ENCODE measurements at regions not wholly inside any gene's neighbourhood (a gene's known extent, or its start where the extent isn't known, plus 50 kb on each side); places are given as distances from the start of the nearest gene placed in this dataset.

GRCh38 chr5:121735618-121736017 is 116.1 kb upstream of the FTMT start:
- no peak overlapping the region for H3K4me3 ChIP-seq
- DNase-seq = no peak
- TF ChIP-seq POLR2A (IDR thresholded peaks at IDR 0.05) (no peak), CTCF (IDR thresholded peaks at IDR 0.05) (no peak)
- no peaks in the 10 kb centered on the region for H3K27me3 ChIP-seq
- no peaks in the 10 kb centered on the region for H3K36me3 ChIP-seq
- H3K27ac ChIP-seq = no peak overlapping the region
- H3K4me1 ChIP-seq = no peaks in the 10 kb centered on the region
- no peaks in the 10 kb centered on the region for H3K9me3 ChIP-seq

- Histone ChIP-seq H3K9me3 (no peaks in the 10 kb centered on the region), H3K27me3 (no peaks in the 10 kb centered on the region), H3K4me3 (no peak overlapping the region), H3K27ac (no peak overlapping the region), H3K4me1 (no peaks in the 10 kb centered on the region), H3K36me3 (no peaks in the 10 kb centered on the region)
- no peak for DNase-seq
- TF ChIP-seq CTCF (IDR thresholded peaks at IDR 0.05) = no peak
- TF ChIP-seq POLR2A (IDR thresholded peaks at IDR 0.05) = no peak
Observed at GRCh38 chr5:121737120-121737519, 114.6 kb upstream of the FTMT start.

- TF ChIP-seq POLR2A (IDR thresholded peaks at IDR 0.05) (no peak), CTCF (IDR thresholded peaks at IDR 0.05) (no peak)
- DNase-seq = no peak
- H3K27ac ChIP-seq = no peak overlapping the region
Observed at GRCh38 chr5:121741156-121741555, 110.5 kb upstream of the FTMT start.

GRCh38 chr5:121744577-121744976 is 107.1 kb upstream of the FTMT start:
- Histone ChIP-seq H3K4me1 (no peaks in the 10 kb centered on the region), H3K4me3 (no peak overlapping the region)
- no peak for TF ChIP-seq CTCF (IDR thresholded peaks at IDR 0.05)
- TF ChIP-seq POLR2A (IDR thresholded peaks at IDR 0.05) = no peak

More at GRCh38 chr5:121741156-121741555, 110.5 kb upstream of the FTMT start:
- Histone ChIP-seq H3K9me3 (no peaks in the 10 kb centered on the region), H3K36me3 (no peaks in the 10 kb centered on the region), H3K27me3 (no peaks in the 10 kb centered on the region), H3K4me1 (no peaks in the 10 kb centered on the region), H3K4me3 (no peak overlapping the region)

GRCh38 chr5:121745407-121745806 is 106.3 kb upstream of the FTMT start:
- H3K27ac ChIP-seq = no peak overlapping the region
- no peaks in the 10 kb centered on the region for H3K27me3 ChIP-seq
- no peak for DNase-seq
- TF ChIP-seq CTCF (IDR thresholded peaks at IDR 0.05) = no peak
- TF ChIP-seq POLR2A (IDR thresholded peaks at IDR 0.05) = no peak
- no peaks in the 10 kb centered on the region for H3K36me3 ChIP-seq
- H3K4me3 ChIP-seq = no peak overlapping the region
- no peaks in the 10 kb centered on the region for H3K9me3 ChIP-seq
- H3K4me1 ChIP-seq = no peaks in the 10 kb centered on the region

More at GRCh38 chr5:121744577-121744976, 107.1 kb upstream of the FTMT start:
- H3K9me3 ChIP-seq = no peaks in the 10 kb centered on the region
- no peak for DNase-seq
- H3K36me3 ChIP-seq = no peaks in the 10 kb centered on the region
- no peaks in the 10 kb centered on the region for H3K27me3 ChIP-seq
- no peak overlapping the region for H3K27ac ChIP-seq

- no peak overlapping the region for H3K27ac ChIP-seq
- no peak for DNase-seq
- no peaks in the 10 kb centered on the region for H3K27me3 ChIP-seq
- no peak overlapping the region for H3K4me3 ChIP-seq
- no peak for TF ChIP-seq CTCF (IDR thresholded peaks at IDR 0.05)
- TF ChIP-seq POLR2A (IDR thresholded peaks at IDR 0.05) = no peak
- no peaks in the 10 kb centered on the region for H3K4me1 ChIP-seq
- no peaks in the 10 kb centered on the region for H3K9me3 ChIP-seq
- H3K36me3 ChIP-seq = no peaks in the 10 kb centered on the region
Observed at GRCh38 chr5:121746763-121747162, 104.9 kb upstream of the FTMT start.

Measured in Peyer's patch (tissue), 4 donors.